ENCODE measurements at regions not wholly inside any gene's neighbourhood (a gene's known extent, or its start where the extent isn't known, plus 50 kb on each side); places are given as distances from the start of the nearest gene placed in this dataset.

DNA sequence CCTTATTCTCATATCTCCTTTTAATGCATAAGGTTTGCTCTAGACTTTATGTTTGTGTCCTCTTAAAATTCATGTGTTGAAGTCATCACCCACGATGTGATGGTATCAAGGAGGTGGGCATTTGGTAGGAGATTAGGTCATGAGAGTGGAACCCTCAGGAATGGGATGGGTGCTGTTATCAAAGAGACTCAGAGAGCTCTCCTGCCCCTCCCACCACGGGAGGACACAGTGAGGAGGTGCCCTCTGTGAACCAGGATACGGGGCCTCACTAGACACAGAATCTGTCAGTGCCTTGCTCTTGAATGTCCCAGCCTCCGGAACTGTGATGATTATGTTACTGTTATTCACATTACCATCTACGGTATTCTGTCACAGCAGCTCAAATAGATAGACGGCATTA, 359.0 kb downstream of the IRX1 start:
- no peaks in the 10 kb centered on the region for H3K9me3 ChIP-seq (ENCODE audit: control insufficient read depth, low read length)
- H3K36me3 ChIP-seq (ENCODE audit: control insufficient read depth, insufficient read depth, low read length) = no peaks in the 10 kb centered on the region
- no peak overlapping the region for H3K27ac ChIP-seq (ENCODE audit: insufficient read depth, low read depth, low read length, poor library complexity, severe bottlenecking)
- WGBS, 2 experiments = 89 to 93% methylated on average over 6 of the region's 6 CpGs
- no peak overlapping the region for H3K4me3 ChIP-seq (ENCODE audit: insufficient read depth, low read depth, low read length)
- no peaks in the 10 kb centered on the region for H3K4me1 ChIP-seq (ENCODE audit: control insufficient read depth, insufficient read depth, low read length)
- H3K27me3 ChIP-seq (ENCODE audit: control insufficient read depth, insufficient read depth, low read length, poor library complexity, severe bottlenecking) = no peaks in the 10 kb centered on the region

DNA sequence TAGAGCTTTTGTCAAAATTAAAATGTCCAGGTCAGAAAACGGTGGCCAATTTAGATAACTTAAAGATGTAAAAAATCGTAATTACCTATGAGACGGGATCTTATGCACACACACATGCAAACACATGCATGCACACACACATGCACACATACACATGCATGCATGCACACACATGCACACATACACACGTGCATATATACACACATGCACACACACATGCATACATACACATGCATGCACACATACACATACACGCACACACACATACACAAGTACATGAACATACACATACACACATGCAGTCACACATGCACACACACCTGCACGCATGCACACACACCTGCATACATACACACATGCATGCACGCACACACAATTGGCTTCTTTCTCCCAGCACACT, 362.0 kb downstream of the IRX1 start:
- no peaks in the 10 kb centered on the region for H3K36me3 ChIP-seq (ENCODE audit: control insufficient read depth, insufficient read depth, low read length)
- WGBS, 2 experiments = 85 to 89% methylated on average over 7 of the region's 7 CpGs

DNA sequence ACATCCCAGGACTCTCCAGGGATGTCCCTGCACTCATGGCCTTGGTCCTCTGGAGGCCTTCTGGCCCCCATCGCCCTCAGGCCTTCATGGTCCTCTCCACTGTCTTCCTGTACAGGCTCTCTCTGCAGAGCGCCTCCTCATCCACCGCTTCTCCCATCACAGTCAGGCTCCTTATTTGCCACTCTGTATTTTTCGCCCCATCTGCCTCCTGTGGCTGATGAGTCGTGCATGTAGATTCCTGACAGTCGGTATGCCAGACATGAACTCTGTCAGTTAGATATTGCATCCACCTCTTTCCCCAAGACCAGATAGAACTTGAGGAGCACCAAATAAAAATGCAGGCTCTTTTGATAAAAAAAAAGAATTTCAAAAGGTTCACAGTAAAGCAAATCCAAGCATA, 362.8 kb downstream of the IRX1 start:
- H3K27ac ChIP-seq (ENCODE audit: insufficient read depth, low read depth, low read length, poor library complexity, severe bottlenecking) = no peak overlapping the region
- no peaks in the 10 kb centered on the region for H3K27me3 ChIP-seq (ENCODE audit: control insufficient read depth, insufficient read depth, low read length, poor library complexity, severe bottlenecking)
- no peaks in the 10 kb centered on the region for H3K9me3 ChIP-seq (ENCODE audit: control insufficient read depth, low read length)
- H3K4me1 ChIP-seq (ENCODE audit: control insufficient read depth, insufficient read depth, low read length) = no peaks in the 10 kb centered on the region
- no peaks in the 10 kb centered on the region for H3K36me3 ChIP-seq (ENCODE audit: control insufficient read depth, insufficient read depth, low read length)
- 94 to 96% methylated on average over 6 of the region's 6 CpGs for WGBS, 2 experiments
- H3K4me3 ChIP-seq (ENCODE audit: insufficient read depth, low read depth, low read length) = no peak overlapping the region

More for the DNA sequence above, 362.0 kb downstream of the IRX1 start:
- Histone ChIP-seq H3K9me3 (ENCODE audit: control insufficient read depth, low read length) (no peaks in the 10 kb centered on the region), H3K4me3 (ENCODE audit: insufficient read depth, low read depth, low read length) (no peak overlapping the region), H3K27me3 (ENCODE audit: control insufficient read depth, insufficient read depth, low read length, poor library complexity, severe bottlenecking) (no peaks in the 10 kb centered on the region), H3K27ac (ENCODE audit: insufficient read depth, low read depth, low read length, poor library complexity, severe bottlenecking) (no peak overlapping the region), H3K4me1 (ENCODE audit: control insufficient read depth, insufficient read depth, low read length) (no peaks in the 10 kb centered on the region)

DNA sequence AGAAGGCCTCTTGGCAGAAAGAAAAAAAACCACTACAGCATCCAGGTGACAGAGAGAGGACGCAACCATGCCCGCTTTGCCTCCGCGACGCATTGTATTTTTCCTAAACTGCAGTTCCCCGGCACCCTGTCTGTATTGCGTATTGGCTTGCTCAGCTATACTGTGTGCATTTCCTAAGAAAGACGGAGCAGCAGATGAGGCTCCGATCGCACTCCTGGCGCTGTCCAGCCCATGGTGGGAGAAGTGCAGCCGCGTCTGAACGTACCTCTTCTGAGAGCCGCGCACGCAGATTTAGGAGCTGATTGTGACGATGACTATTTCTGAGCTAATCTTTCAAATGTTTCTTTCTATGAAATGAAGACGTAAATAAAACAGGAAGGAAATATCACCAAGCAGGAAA, 366.5 kb downstream of the IRX1 start:
- H3K9me3 ChIP-seq (ENCODE audit: control insufficient read depth, low read length) = no peaks in the 10 kb centered on the region
- no peaks in the 10 kb centered on the region for H3K4me1 ChIP-seq (ENCODE audit: control insufficient read depth, insufficient read depth, low read length)
- H3K27ac ChIP-seq (ENCODE audit: insufficient read depth, low read depth, low read length, poor library complexity, severe bottlenecking) = no peak overlapping the region
- no peak overlapping the region for H3K4me3 ChIP-seq (ENCODE audit: insufficient read depth, low read depth, low read length)
- H3K36me3 ChIP-seq (ENCODE audit: control insufficient read depth, insufficient read depth, low read length) = no peaks in the 10 kb centered on the region
- no peaks in the 10 kb centered on the region for H3K27me3 ChIP-seq (ENCODE audit: control insufficient read depth, insufficient read depth, low read length, poor library complexity, severe bottlenecking)
- 97% methylated on average over 19 of the region's 19 CpGs for WGBS, 2 experiments

DNA sequence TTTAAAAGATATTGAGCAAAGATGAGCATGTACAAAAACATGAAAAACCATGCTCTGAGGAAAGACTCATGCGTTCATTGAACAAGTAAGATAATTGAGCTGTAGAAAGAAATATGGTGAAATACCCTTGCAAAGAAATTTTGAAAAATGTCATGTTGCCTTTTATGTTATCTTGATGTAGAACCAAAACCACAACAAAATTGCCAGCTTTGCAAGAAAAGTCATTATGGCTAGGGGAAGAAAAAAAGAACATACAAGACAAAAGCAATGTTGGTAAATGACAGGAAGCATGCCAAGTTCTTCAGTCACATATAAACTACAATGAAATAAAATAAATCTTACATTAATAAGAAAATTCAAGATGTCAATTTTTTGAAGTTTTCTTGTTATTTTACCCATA, 368.0 kb downstream of the IRX1 start:
- H3K27ac ChIP-seq (ENCODE audit: insufficient read depth, low read depth, low read length, poor library complexity, severe bottlenecking) = no peak overlapping the region
- 94 to 95% methylated on average over 1 of the region's 1 CpG for WGBS, 2 experiments
- no peaks in the 10 kb centered on the region for H3K4me1 ChIP-seq (ENCODE audit: control insufficient read depth, insufficient read depth, low read length)
- no peaks in the 10 kb centered on the region for H3K9me3 ChIP-seq (ENCODE audit: control insufficient read depth, low read length)
- no peak overlapping the region for H3K4me3 ChIP-seq (ENCODE audit: insufficient read depth, low read depth, low read length)
- H3K36me3 ChIP-seq (ENCODE audit: control insufficient read depth, insufficient read depth, low read length) = no peaks in the 10 kb centered on the region
- H3K27me3 ChIP-seq (ENCODE audit: control insufficient read depth, insufficient read depth, low read length, poor library complexity, severe bottlenecking) = no peaks in the 10 kb centered on the region

- H3K36me3 ChIP-seq (ENCODE audit: control insufficient read depth, insufficient read depth, low read length) = no peaks in the 10 kb centered on the region
- H3K27ac ChIP-seq (ENCODE audit: insufficient read depth, low read depth, low read length, poor library complexity, severe bottlenecking) = no peak overlapping the region
- no peaks in the 10 kb centered on the region for H3K27me3 ChIP-seq (ENCODE audit: control insufficient read depth, insufficient read depth, low read length, poor library complexity, severe bottlenecking)
- H3K9me3 ChIP-seq (ENCODE audit: control insufficient read depth, low read length) = no peaks in the 10 kb centered on the region
- H3K4me1 ChIP-seq (ENCODE audit: control insufficient read depth, insufficient read depth, low read length) = no peaks in the 10 kb centered on the region
- 89 to 90% methylated on average over 6 of the region's 6 CpGs for WGBS, 2 experiments
- no peak overlapping the region for H3K4me3 ChIP-seq (ENCODE audit: insufficient read depth, low read depth, low read length)
These were observed 384.5 kb downstream of the IRX1 start for GRCh38 chr5:3980156-3980555.

- Histone ChIP-seq H3K27me3 (ENCODE audit: control insufficient read depth, insufficient read depth, low read length, poor library complexity, severe bottlenecking) (no peaks in the 10 kb centered on the region), H3K9me3 (ENCODE audit: control insufficient read depth, low read length) (peaks cover 2% of the 10 kb centered on the region), H3K27ac (ENCODE audit: insufficient read depth, low read depth, low read length, poor library complexity, severe bottlenecking) (no peak overlapping the region), H3K4me1 (ENCODE audit: control insufficient read depth, insufficient read depth, low read length) (no peaks in the 10 kb centered on the region), H3K36me3 (ENCODE audit: control insufficient read depth, insufficient read depth, low read length) (no peaks in the 10 kb centered on the region), H3K4me3 (ENCODE audit: insufficient read depth, low read depth, low read length) (no peak overlapping the region)
- WGBS, 2 experiments = 93 to 96% methylated on average over 4 of the region's 4 CpGs
These were observed 392.2 kb downstream of the IRX1 start for GRCh38 chr5:3987867-3988266.

DNA sequence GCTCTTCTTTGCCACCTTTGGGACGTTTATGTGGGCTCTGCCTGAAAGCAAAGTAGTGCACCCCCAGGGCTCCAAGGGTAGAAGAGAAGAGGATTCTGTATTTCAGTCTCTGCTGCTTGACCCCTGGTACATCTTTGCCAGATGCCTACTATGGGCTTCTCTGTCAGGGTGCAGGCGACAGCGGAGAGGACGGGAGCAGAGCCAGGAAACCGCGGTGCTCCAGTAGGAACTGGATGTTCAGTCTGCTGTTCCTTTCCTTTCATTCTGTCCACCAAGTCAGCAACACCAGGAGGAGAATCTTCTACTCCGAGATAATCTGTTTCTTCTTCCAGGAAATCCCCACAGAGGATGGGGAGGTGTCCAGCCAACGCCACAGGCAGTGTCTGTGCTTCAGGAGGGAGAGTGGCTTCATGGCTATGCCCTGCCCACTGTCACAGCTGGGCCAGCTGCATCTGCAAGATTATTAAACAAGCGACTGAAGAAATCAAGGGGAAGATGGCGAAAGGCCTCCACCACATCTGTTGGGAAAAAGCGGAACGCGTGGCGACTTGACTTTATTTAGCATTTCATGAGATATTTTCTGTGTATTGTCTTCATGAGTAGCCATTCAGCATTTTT, 398.3 kb downstream of the IRX1 start:
- no peaks in the 10 kb centered on the region for H3K36me3 ChIP-seq (ENCODE audit: control insufficient read depth, insufficient read depth, low read length)
- peaks cover 2% of the 10 kb centered on the region for H3K9me3 ChIP-seq (ENCODE audit: control insufficient read depth, low read length)
- WGBS, 2 experiments = 91 to 93% methylated on average over 14 of the region's 14 CpGs
- H3K4me3 ChIP-seq (ENCODE audit: insufficient read depth, low read depth, low read length) = no peak overlapping the region
- H3K27ac ChIP-seq (ENCODE audit: insufficient read depth, low read depth, low read length, poor library complexity, severe bottlenecking) = no peak overlapping the region
- no peaks in the 10 kb centered on the region for H3K4me1 ChIP-seq (ENCODE audit: control insufficient read depth, insufficient read depth, low read length)
- H3K27me3 ChIP-seq (ENCODE audit: control insufficient read depth, insufficient read depth, low read length, poor library complexity, severe bottlenecking) = no peaks in the 10 kb centered on the region

DNA sequence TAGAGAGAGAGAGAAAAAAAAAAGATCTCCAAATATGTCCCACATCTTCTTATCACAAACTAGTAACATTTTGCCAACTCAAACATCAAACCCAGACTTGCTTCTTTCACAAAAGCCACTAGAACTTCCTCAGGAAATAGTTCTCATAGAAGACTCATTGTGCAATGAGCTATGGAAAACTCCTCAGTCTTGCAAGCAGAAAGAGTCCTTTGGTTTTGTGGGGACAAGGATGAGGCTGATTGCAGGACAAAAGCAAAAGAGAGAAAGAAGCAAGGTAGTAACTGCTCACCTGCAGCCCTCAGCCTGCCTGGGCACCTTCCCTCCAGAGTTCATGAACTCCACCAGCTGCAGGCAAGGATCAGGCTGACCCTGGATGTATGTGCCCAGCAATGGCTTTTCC, 399.0 kb downstream of the IRX1 start:
- Histone ChIP-seq H3K4me1 (ENCODE audit: control insufficient read depth, insufficient read depth, low read length) (no peaks in the 10 kb centered on the region), H3K36me3 (ENCODE audit: control insufficient read depth, insufficient read depth, low read length) (no peaks in the 10 kb centered on the region), H3K4me3 (ENCODE audit: insufficient read depth, low read depth, low read length) (no peak overlapping the region), H3K9me3 (ENCODE audit: control insufficient read depth, low read length) (peaks cover 2% of the 10 kb centered on the region), H3K27ac (ENCODE audit: insufficient read depth, low read depth, low read length, poor library complexity, severe bottlenecking) (no peak overlapping the region), H3K27me3 (ENCODE audit: control insufficient read depth, insufficient read depth, low read length, poor library complexity, severe bottlenecking) (no peaks in the 10 kb centered on the region)

DNA sequence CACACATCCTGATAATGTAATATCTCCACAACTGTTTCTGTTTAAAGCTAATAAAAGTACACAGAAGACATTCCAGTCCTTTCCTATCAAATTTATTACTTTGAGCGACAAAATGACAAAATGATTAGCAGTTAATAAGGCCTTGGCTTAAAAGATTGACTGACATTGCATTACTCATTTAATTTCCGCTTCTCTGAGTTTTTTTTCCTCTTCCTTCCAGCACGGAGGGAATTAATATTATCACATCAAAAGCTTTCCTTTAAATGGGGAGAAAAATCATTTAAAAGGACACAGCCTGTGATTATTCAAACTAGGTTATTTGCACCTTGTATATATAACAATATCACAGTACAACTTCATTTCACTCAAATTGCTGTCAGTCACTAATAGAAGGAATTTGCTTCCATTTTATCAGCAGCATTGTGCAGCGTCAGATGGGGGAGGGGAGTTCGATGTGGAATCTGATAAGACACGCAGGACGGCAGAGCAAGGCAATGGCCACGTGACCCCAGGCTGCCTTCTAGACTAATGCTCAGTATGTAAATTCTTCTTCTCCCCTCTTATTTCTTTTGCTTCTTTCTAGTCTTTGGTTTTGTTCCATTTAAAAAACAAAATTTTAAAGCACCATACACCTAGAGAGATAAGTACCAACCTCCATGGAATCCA, 400.5 kb downstream of the IRX1 start:
- H3K27me3 ChIP-seq (ENCODE audit: control insufficient read depth, insufficient read depth, low read length, poor library complexity, severe bottlenecking) = no peaks in the 10 kb centered on the region
- H3K4me1 ChIP-seq (ENCODE audit: control insufficient read depth, insufficient read depth, low read length) = no peaks in the 10 kb centered on the region
- WGBS, 2 experiments = 84 to 86% methylated on average over 7 of the region's 8 CpGs
- H3K4me3 ChIP-seq (ENCODE audit: insufficient read depth, low read depth, low read length) = no peak overlapping the region
- no peaks in the 10 kb centered on the region for H3K36me3 ChIP-seq (ENCODE audit: control insufficient read depth, insufficient read depth, low read length)
- no peak overlapping the region for H3K27ac ChIP-seq (ENCODE audit: insufficient read depth, low read depth, low read length, poor library complexity, severe bottlenecking)
- peaks cover 2% of the 10 kb centered on the region for H3K9me3 ChIP-seq (ENCODE audit: control insufficient read depth, low read length)

All from ectodermal cell (in vitro differentiated cells).